HG03159 (cell line): ENCODE measurements at regions not wholly inside any gene's neighbourhood (a gene's known extent, or its start where the extent isn't known, plus 50 kb on each side); places are given as distances from the start of the nearest gene placed in this dataset.
"Not testable (repeated sequence)": the region's sequence is repeated elsewhere in the genome, so short reads cannot be mapped to it uniquely, and the experiment has no call there.

Source experiments
- ATAC-seq: cut with Tn5 transposase; IDR thresholded peaks from one replicate; pipeline ENCODE4 v1.9.1; 2021; ENCODE audit warnings: mild to moderate bottlenecking, moderate library complexity; ENCODE audit not compliant: unreplicated experiment

DNA sequence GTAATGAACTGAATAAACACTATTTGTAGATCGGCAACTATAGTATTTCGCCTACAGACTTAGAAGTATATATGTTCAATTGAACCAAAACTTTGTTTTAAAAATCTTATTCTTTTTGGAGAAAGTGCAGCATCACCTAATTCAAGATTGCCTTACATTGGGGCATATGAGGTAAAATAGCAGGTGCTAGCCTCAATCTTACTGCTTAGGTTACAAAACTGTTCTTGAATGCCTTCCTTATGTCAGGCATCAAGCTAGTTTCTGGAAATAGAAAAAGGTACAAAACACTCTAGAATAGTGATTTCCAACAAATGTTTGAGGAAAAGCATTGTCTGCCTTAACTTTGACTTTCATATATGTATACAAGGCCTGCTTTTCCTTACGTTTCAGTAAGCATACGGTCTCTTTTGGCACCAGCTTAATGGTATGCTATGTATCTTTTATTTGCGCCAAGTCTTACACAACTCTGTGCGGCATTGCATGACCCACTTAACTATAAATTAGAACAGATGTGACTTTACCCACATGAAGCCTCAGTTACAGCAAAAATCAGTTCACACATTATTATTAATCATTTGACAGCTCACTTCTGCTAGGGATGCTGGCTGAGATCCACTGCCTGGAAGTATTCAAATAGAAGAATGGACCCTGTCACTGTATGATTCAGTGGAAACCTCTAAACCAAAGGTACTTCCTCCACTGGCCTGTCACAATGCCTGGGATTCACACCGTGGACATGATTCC is 174.1 kb downstream of the PRELID2 start:
- ATAC-seq: no peak

DNA sequence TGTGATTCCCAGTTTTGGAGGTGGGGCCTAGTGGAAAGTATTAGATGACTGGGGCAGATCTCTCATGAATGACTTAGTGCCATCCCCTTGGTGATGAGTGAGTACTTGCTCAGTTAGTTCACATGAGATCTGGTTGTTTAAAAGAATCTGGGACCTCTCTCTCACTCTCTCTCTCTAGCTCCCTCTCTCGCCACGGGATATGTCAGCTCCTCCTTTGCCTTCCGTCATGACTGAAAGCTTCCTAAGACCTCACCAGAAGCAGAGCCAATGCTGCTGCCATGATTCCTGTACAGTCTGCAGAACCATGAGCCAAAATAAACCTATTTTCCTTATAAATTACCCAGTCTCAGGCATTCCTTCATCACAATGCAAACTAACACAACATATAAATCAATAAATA is 176.7 kb downstream of the PRELID2 start:
- no peak for ATAC-seq

DNA sequence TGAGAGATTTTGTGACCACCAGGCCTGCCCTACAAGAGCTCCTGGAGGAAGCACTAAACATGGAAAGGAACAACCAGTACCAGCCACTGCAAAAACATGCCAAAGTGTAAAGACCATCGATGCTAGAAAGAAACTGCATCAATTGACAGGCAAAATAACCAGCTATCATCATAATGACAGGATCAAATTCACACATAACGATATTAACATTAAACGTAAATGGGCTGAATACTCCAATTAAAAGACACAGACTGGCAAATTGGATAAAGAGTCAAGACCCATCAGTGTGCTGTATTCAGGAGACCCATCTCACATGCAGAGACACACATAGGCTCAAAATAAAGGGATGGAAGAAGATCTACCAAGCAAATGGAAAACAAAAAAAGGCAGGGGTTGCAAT is 182.4 kb downstream of the PRELID2 start:
- not testable (repeated sequence) for ATAC-seq

DNA sequence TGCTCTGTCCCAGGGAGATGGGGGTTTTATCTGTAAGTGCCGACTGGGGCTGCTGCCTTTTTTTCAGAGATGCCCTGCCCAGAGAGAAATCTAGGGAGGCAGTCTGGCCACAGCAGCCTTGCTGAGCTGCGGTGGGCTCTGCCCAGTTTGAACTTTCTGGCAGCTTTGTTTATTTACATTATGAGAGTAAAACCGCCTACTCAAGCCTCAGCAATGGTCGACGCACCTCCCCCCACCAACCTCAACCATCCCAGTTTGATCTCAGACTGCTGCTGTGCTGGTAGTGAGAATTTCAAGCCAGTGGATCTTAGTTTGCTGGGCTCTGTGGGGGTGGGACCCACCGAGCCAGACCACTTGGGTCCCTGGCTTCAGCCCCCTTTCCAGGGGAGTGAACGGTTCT is 188.0 kb downstream of the PRELID2 start:
- not testable (repeated sequence) for ATAC-seq

DNA sequence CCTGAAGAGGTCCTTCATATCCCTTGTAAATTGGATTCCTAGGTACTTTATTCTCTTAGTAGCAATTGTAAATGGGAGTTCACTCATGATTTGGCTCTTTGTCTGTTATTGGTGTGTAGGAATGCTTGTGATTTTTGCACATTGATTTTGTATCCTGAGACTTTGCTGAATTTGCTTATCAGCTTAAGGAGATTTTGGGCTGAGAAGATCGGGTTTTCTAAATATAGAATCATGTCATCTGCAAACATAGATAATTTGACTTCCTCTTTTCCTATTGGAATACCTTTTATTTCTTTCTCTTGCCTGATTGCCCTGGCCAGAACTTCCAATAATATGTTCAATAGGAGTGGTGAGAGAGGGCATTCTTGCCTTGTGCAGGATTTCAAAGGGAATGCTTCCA is 191.9 kb downstream of the PRELID2 start:
- ATAC-seq: not testable (repeated sequence)

DNA sequence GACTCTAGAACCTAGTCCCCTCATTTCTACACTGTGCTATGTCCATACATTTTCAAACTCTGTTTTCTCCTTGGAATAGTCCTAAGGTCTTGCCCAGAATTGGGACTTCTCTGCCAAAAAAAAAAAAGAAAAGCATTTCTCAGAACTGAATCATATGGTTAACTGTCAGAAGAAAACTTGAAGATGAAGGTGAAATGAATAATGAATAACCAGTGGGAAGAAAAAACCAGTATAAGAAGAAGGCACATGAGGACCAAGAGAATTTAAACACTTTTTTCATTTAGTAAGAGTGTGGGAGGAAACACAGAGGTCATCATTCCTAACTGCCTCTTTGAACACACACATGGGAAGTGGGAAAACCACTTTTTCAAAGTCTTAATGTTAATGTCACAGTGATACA is 197.7 kb downstream of the PRELID2 start:
- no peak for ATAC-seq

DNA sequence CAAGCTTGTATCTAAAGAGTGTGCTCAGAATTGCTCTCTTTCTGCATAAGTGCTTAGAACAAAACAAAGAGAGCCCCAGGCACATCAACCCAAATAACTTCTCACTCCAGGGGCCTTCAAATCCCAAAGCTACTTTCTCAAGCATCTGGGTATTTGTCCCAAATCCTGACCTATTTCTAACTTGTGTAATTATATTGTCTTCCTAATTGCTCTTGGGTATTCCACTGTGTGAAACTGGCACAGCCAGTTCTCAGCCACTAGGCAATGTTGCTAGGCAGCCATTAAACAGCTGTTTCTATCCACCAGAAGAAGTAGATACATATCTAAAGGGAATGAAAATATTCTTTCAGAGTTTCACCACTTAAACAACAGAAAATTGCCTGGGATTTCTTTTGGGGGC is 198.8 kb downstream of the PRELID2 start:
- ATAC-seq: no peak

DNA sequence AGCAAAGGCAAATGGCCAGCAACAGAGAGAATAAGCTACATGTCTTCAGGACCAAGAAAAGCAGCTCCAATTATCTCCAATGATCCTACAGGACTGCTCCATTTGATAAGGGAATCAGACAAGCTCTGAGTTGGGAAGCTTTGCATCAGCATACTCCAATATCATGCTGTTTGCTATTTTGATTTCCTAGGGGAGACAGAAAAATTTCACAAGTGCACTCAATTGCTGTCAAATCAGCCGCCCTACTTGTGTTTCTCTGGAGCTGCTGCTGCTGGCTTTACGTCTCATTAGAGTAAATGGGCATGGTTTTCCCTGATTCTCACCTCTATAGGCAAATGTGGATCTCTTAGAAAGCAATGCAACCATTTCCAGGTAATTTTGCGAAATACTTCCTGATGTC is 201.7 kb downstream of the PRELID2 start:
- no peak for ATAC-seq

DNA sequence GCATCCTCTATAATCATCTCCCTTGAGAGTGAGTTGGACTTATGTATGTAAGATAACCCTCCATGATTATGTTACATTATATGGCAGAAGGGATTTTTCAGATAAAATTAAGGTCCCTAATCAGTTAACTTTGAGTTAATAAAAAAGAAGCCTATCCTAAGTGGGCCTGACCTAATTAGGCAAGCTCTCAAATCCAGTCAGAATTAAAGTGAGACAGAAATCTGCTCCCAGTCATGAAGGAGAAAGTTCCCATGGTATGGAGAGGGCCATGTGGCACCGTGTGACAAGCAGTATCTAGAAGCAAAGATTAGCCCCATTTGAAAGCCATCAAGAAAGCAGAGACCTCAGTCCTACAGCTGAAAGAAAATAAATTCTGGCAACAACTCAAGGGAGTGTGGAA is 202.4 kb downstream of the PRELID2 start:
- ATAC-seq: no peak

DNA sequence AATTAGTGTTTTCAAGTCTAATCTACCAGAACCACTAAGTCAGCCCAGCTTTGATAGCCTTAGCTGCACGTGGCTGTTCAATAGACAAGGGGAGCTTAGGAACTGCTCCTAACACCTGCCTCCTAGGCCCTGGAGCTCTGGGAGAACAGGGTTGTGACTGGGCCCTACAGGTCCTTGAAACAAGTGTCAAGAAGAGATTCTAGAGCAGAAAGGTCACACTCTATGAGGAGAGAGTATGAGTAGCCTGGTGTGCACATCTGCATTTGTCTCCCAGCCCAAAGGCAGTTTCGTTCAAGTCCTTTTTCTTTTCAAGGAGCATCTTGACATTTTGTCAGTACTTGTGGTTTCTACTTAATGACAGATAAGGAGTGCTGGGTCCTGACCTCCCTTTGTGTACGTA is 206.1 kb downstream of the PRELID2 start:
- ATAC-seq: no peak

DNA sequence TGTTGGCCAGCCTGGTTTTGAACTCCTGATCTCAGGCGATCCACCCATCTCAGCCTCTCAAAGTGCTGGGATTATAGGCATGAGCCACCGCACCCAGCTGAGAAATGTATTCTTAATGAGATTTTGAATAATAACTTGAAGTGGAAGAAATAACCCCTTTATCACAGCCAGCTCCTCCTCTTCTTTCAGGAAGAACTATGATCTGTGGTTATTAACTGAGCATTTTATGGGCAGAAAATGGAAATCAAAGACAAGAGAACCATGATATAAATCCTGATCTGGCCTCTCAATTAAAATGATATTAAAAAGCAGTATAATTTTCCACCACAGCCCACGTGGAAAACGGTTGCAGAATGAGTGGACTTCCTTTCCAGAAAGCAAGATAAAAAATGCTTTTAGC is 206.6 kb downstream of the PRELID2 start:
- no peak for ATAC-seq

DNA sequence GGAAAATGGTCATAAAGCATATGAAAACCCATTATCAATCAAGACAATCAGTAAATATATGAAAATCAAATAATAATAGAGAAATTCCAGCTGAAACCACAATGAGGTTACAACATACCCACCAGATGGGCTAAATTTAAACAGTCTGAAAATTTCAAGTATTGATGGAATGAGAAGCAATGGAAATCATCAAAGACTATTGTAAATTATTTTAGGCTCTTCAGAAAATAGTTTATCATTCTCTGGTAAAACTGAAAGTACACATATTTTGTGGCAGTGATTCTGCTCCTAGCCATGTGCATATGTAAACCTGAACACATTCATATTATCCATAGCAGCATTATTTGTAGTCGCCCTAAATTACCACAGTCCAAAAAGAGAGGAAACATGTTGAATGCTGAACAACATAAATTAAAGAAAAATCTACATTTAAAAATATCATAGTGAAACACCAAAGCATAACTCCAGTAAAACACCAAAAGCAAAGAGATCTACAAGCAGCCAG is 215.3 kb downstream of the PRELID2 start:
- no peak for ATAC-seq

DNA sequence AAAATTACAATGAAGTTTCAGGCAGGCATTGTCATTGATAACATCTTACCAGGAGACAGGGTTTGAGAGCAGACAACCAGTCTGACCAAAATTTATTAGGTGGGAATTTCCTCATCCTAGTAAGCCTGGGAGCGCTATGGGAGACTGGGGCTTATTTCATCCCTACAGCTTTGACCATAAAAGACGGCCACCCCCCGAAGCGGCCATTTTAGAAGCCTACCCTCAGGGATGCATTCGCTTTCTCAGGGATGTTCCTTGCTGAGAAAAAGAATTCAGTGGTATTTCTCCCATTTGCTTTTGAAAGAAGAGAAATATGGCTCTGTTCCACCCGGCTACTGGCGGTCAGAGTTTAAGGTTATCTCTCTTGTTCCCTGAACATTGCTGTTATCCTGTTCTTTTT is 218.4 kb downstream of the PRELID2 start:
- not testable (repeated sequence) for ATAC-seq

DNA sequence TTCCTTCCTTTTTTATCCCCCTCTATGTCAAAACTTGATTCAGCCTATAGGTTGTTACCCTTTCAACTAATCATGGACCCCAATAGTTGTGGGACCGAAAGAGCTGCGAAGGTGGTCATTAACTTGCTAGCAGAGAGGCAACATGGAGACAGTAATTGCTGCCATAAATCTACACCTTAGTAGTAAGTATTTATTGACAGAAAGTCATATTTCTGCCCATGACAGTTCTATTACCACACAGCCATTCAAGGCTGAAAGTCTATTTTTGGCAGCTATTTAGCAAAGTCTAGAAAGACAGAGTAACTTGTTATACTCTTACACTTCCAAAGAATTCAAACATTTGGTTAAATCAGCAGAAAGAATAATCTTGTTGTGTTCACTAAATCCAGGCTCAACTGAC is 236.2 kb downstream of the PRELID2 start:
- ATAC-seq: no peak

DNA sequence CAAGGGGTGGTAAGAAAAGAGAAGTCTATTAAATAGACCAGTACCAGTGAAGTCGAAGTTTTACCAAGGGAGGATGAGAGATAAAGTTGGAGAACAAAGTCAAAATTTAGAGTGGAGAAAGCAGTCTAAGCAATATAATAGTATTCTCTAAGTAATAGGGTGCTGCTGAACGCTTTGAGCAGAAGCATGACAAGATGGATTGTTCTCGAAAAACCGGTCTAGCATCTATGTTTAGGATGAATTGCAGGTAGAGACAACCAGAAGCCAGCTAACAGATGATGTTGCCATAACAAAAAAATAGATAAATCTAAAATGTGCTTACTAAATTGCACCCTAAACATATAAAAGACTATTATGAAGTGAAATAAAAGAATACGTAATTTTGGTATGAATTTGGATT is 237.0 kb downstream of the PRELID2 start:
- no peak for ATAC-seq

DNA sequence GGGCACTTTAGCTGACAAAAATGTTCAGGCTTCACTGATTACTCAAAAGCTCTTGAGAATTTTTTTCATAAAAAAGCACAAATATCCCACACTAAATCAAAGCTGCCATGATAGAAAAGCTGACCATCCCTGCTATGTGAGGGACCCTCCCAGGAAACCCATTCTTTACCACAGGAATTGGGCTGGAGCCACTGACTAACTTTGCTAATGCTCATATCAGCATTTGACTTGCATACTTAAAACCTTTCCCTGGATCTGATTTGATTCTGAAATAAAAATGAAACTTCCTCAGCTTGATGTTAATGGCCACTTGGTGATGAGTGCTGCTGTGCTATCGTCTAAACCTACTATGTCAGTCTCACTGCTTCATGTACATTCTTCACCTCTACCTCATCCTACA is 243.6 kb downstream of the PRELID2 start:
- no peak for ATAC-seq

DNA sequence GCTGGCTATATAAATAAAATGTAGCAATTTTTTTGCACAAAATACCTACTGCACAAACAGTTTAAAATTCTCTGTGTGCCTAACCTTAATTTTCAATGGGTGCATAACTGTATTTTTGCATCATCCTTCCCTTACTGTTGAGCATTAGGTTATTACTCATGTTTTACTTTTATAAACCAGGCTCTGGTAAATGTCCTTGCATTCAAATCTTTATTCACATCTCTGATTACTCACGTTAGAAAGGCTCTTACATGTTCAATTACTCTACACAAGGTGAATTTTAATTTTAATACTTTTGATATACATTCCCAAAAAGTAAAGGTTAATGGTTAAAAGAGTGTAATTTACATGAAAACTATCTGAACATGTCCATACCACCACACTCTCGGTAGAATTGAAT is 246.1 kb downstream of the PRELID2 start:
- ATAC-seq: no peak

DNA sequence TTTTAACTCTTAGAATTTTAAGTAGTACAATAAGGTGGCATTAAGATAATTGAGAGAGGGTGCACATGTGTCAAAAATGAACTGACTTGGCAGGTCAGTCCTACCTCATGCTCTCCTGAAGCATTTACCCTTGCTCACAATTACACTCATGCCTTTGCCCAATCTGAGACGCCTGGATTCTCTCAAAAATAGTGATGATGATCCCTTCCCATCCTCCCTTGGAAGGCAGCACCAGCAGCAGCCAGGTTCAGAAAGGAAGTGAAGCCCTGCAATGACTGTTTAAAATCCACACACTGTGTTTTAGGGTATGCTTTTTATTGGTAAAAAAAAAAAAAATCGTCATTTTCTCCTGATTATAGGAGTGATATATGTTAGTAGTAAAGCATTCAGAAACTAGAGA is 246.6 kb downstream of the PRELID2 start:
- ATAC-seq: no peak

DNA sequence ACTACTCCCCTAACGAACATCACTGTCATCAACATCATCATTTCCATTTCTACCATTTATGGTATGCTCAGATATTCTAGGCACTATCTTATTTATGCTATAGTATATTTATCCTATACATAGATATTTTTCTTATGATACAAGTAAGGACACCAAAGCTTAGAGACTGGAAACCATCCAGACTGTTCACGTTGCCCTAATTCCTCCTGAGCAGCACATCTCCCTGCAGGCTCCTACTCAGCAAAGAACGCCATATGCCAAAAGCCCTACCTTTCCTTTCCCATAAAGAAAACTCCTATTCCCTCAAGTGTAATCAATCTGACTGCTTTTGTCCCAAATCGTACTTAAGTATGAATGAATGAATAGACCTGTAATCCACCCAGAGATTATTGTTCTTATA is 247.0 kb downstream of the PRELID2 start:
- ATAC-seq: no peak

DNA sequence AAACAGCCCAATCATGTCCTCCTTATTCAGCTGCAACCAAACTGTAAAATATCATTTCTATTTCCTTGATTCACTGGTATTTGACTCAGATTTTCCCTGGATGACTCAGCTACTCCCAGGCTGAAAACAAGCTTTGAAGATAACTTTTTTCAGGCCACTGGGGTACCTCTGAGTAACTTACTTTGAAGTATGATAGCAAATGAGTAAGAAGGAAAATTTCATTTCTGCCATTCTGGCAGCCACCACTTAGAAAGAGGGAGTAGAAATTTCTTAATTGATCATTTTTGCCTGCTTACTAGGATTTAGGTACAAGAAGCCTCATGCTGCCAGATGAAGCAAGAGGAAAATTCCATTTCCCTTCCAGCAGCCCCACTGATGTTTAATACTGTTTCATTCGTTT is 247.4 kb downstream of the PRELID2 start:
- no peak for ATAC-seq

DNA sequence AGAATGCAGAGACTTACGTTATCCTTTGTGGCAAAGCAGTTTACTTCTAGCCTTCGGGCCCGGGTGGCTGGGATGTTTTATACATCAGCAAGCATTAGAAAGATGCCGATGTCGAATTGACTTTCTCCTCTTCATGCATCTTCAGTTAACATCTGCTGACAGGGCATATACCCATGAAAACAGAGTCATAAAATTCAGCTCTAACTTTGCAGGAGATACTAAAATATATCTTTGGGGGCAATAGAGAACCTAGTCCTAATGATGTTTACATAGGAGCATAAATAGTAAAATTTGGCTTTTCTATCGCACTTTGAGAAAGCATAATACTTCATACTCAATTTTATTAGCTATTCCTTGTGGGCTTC is 247.9 kb downstream of the PRELID2 start:
- no peak for ATAC-seq

DNA sequence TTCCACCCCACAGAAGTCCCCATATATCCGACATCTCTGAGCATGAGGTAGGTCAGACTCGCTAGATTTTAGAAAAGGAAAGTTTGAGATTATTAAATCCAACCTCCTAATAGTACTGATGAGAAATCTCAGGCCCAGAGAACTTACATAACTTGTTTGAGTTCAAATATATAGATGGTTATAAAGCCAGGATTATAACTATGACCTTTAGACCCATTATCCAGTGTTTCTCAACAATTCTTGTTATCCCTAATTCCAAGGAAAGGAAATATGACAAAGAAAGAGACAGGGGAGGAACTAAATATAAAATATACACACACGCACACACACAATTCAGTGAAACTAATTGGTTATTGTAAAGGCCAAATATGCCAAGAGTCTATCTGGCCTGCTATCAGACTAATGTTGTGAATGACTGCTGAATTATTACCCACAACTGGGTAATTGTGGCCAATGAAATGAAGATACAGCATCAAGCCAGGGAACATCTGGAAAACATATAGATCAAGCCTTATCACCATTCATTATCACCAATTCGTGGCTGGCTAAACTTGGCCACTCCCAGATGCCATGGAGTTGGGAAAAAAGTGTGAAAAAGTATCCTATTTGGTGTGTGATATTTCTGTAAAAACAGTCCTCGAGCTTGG is 248.4 kb downstream of the PRELID2 start:
- no peak for ATAC-seq
